SU-DHL-6 (cell line): ENCODE measurements at regions not wholly inside any gene's neighbourhood (a gene's known extent, or its start where the extent isn't known, plus 50 kb on each side); places are given as distances from the start of the nearest gene placed in this dataset.

Source experiments
- H2AFZ ChIP-seq: fragments of 200-600 bp; sonication (generic); 2 replicates; pipeline ENCODE4 v1.6.1; 2014; ENCODE audit warnings: low read depth, mild to moderate bottlenecking, moderate library complexity, mixed read lengths, antibody characterized with exemption, low read length; ENCODE audit not compliant: severe bottlenecking
- H3F3A ChIP-seq: fragments of 200-600 bp; shearing (Covaris generic); 2 replicates; pipeline ENCODE4 v1.6.0; 2016; ENCODE audit warnings: antibody characterized with exemption, mild to moderate bottlenecking; ENCODE audit not compliant: insufficient read depth
- H3K27ac ChIP-seq: fragments of 200-600 bp; sonication (generic); 2 replicates; pipeline ENCODE4 v1.5.1; 2016; ENCODE audit warnings: low read depth, mild to moderate bottlenecking, low read length, moderate library complexity, mixed read lengths
- H3K27me3 ChIP-seq: fragments of 200-600 bp; sonication (generic), shearing (Covaris generic); 2 replicates; pipeline ENCODE4 v1.6.0; 2014; ENCODE audit warnings: mild to moderate bottlenecking, low read length
- H3K36me3 ChIP-seq: fragments of 200-600 bp; sonication (generic); 2 replicates; pipeline ENCODE4 v1.6.1; 2014; ENCODE audit warnings: mild to moderate bottlenecking, low read length, mixed read lengths
- H3K4me2 ChIP-seq: fragments of 300-600, 200-600 bp; shearing (Covaris generic), sonication (generic); 2 replicates; pipeline ENCODE4 v1.6.0; 2014; ENCODE audit warnings: low read length, low read depth, mild to moderate bottlenecking; ENCODE audit not compliant: poor library complexity, severe bottlenecking
- H3K4me3 ChIP-seq: fragments of 200-600 bp; sonication (generic); 2 replicates; pipeline ENCODE4 v1.5.1; 2014; ENCODE audit warnings: antibody characterized with exemption, low read length, mild to moderate bottlenecking, mixed read lengths; ENCODE audit not compliant: insufficient read depth, poor library complexity, severe bottlenecking
- H3K79me2 ChIP-seq: fragments of 200-600 bp; sonication (generic); 2 replicates; pipeline ENCODE4 v1.6.1; 2014; ENCODE audit warnings: mild to moderate bottlenecking, low read length, moderate library complexity; ENCODE audit not compliant: insufficient read depth
- H3K9ac ChIP-seq: fragments of 200-600 bp; sonication (generic); 2 replicates; pipeline ENCODE4 v1.7.0; 2014; ENCODE audit warnings: mild to moderate bottlenecking, low read length
- H3K9me2 ChIP-seq: fragments of 200-600 bp; sonication (generic); replicated peaks from 2 replicates; pipeline ENCODE4 v1.6.1; 2014; ENCODE audit warnings: low read length; ENCODE audit not compliant: insufficient read depth
- H3K9me3 ChIP-seq: fragments of 200-600 bp; sonication (generic); 2 replicates; pipeline ENCODE4 v1.6.1; 2014; ENCODE audit warnings: low read length, mixed read lengths; ENCODE audit not compliant: insufficient read depth
- H4K20me1 ChIP-seq: fragments of 200-600 bp; sonication (generic); 2 replicates; pipeline ENCODE4 v1.6.1; 2014; ENCODE audit warnings: low read depth, mild to moderate bottlenecking, antibody characterized with exemption, low read length, moderate library complexity, mixed read lengths
- EZH2phosphoT487 ChIP-seq: fragments of 200-600 bp; sonication (generic), shearing (Covaris generic); conservative IDR thresholded peaks from 2 replicates; pipeline ENCODE4 v1.6.1; 2018; ENCODE audit warnings: mild to moderate bottlenecking, antibody characterized with exemption, low read length, moderate library complexity, mixed read lengths
- TF ChIP-seq, protein P1 (sequence below): fragments of 200-600 bp; sonication (generic); IDR thresholded peaks from one replicate; pipeline ENCODE4 v1.5.1; 2017; ENCODE audit warnings: antibody characterized with exemption, mild to moderate bottlenecking, low read length, moderate library complexity; ENCODE audit not compliant: insufficient read depth, poor library complexity, severe bottlenecking

DNA sequence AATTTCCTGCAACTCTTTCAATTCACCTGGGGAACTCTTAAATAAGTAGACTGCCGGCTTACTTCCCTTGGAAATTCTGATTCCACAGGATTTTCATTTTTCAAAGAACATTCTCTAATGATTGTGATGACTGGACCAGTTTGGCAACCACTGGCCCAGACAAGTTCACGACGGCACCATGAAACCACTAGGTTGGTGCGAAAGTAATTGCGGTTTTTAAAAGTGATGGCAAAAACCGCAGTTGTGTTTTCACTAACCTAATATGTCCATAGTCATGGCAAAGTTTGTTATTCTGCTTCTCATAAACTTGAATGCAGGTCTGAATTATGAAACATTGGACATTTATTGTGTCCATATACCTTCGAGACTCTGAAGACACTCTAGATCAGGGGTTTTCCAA lies 317.2 kb downstream of the IRX1 start:
- Histone ChIP-seq H3K79me2 (no peaks in the 10 kb centered on the region), H3K9ac (no peak overlapping the region), H3K4me2 (no peak overlapping the region), H3K27me3 (no peaks in the 10 kb centered on the region), H3F3A (no peaks in the 10 kb centered on the region), H3K4me3 (no peak overlapping the region), H3K27ac (no peak overlapping the region), H3K9me2 (no peaks in the 10 kb centered on the region), H3K9me3 (no peaks in the 10 kb centered on the region), H4K20me1 (no peaks in the 10 kb centered on the region), H2AFZ (no peak overlapping the region), H3K36me3 (no peaks in the 10 kb centered on the region)
- no peak for TF ChIP-seq EZH2phosphoT487
- TF ChIP-seq, protein P1, sequence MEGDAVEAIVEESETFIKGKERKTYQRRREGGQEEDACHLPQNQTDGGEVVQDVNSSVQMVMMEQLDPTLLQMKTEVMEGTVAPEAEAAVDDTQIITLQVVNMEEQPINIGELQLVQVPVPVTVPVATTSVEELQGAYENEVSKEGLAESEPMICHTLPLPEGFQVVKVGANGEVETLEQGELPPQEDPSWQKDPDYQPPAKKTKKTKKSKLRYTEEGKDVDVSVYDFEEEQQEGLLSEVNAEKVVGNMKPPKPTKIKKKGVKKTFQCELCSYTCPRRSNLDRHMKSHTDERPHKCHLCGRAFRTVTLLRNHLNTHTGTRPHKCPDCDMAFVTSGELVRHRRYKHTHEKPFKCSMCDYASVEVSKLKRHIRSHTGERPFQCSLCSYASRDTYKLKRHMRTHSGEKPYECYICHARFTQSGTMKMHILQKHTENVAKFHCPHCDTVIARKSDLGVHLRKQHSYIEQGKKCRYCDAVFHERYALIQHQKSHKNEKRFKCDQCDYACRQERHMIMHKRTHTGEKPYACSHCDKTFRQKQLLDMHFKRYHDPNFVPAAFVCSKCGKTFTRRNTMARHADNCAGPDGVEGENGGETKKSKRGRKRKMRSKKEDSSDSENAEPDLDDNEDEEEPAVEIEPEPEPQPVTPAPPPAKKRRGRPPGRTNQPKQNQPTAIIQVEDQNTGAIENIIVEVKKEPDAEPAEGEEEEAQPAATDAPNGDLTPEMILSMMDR, result no peak

DNA sequence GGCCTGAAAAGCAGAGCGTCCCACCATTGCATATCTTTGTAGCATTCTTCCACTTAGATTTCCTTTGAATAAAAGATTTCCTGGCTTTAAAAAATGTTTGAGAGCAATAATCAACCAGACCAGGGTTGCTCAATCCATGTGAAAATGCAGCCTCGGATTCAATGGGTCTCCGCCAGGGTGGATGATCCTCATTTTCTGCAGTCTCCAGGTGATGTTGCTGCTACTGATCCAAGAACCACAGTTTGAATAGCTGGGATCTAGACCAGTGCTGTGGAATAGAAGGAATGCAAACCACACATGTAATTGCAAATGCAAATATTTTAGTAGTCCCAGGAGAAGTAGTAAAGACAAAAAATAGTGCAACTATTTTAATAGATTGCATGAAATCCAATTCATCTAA lies 317.6 kb downstream of the IRX1 start:
- H4K20me1 ChIP-seq, result no peaks in the 10 kb centered on the region
- no peak overlapping the region for H2AFZ ChIP-seq
- H3K9ac ChIP-seq, result no peak overlapping the region
- no peaks in the 10 kb centered on the region for H3K79me2 ChIP-seq
- no peak overlapping the region for H3K4me2 ChIP-seq
- H3K4me3 ChIP-seq, result no peak overlapping the region
- H3K27me3 ChIP-seq, result no peaks in the 10 kb centered on the region
- H3F3A ChIP-seq, result no peaks in the 10 kb centered on the region
- no peaks in the 10 kb centered on the region for H3K9me3 ChIP-seq
- H3K9me2 ChIP-seq, result no peaks in the 10 kb centered on the region
- H3K36me3 ChIP-seq, result no peaks in the 10 kb centered on the region
- TF ChIP-seq, protein P1, result no peak
- TF ChIP-seq EZH2phosphoT487, result no peak
- H3K27ac ChIP-seq, result no peak overlapping the region

GRCh38 chr5:3925022-3925421 lies 329.4 kb downstream of the IRX1 start:
- H3K4me2 ChIP-seq, result no peak overlapping the region
- no peaks in the 10 kb centered on the region for H3K36me3 ChIP-seq
- H3K9me2 ChIP-seq, result no peaks in the 10 kb centered on the region
- H3K4me3 ChIP-seq, result no peak overlapping the region
- no peak overlapping the region for H3K9ac ChIP-seq
- no peaks in the 10 kb centered on the region for H3K79me2 ChIP-seq
- no peak overlapping the region for H2AFZ ChIP-seq
- H4K20me1 ChIP-seq, result no peaks in the 10 kb centered on the region
- TF ChIP-seq, protein P1, result no peak
- TF ChIP-seq EZH2phosphoT487, result no peak
- H3K9me3 ChIP-seq, result no peaks in the 10 kb centered on the region
- H3K27me3 ChIP-seq, result no peaks in the 10 kb centered on the region
- H3K27ac ChIP-seq, result no peak overlapping the region
- H3F3A ChIP-seq, result no peaks in the 10 kb centered on the region
